Progenitor cell of endocrine pancreas (in vitro differentiated cells): ENCODE measurements at regions not wholly inside any gene's neighbourhood (a gene's known extent, or its start where the extent isn't known, plus 50 kb on each side); places are given as distances from the start of the nearest gene placed in this dataset.

Source experiments
- DNase-seq: peaks from one replicate; pipeline ENCODE4 v3.0.0; 2021; ENCODE audit warnings: low spot score; ENCODE audit not compliant: unreplicated experiment
- H3K27ac Mint-ChIP-seq: 2 replicates; pipeline ENCODE4 v1.8.0; 2021; ENCODE audit warnings: mild to moderate bottlenecking, moderate library complexity, mixed read lengths
- H3K27me3 Mint-ChIP-seq: 2 replicates; pipeline ENCODE4 v1.8.0; 2021; ENCODE audit warnings: mixed read lengths
- H3K36me3 Mint-ChIP-seq: 2 replicates; pipeline ENCODE4 v1.8.0; 2022; ENCODE audit warnings: mixed read lengths; ENCODE audit not compliant: insufficient read depth
- H3K4me1 Mint-ChIP-seq: 2 replicates; pipeline ENCODE4 v1.8.0; 2021; ENCODE audit warnings: low read depth, mixed read lengths
- H3K4me3 Mint-ChIP-seq: 2 replicates; pipeline ENCODE4 v1.8.0; 2021; ENCODE audit warnings: low read depth, mild to moderate bottlenecking, moderate library complexity, mixed read lengths
- H3K9me3 Mint-ChIP-seq: 2 replicates; pipeline ENCODE4 v1.8.0; 2021; ENCODE audit warnings: low read depth, mixed read lengths
- TF ChIP-seq, protein P1 (sequence below): fragments of 200-600 bp; sonication (generic); IDR thresholded peaks from one replicate; pipeline ENCODE4 v1.5.0; 2021; ENCODE audit warnings: antibody characterized with exemption, mild to moderate bottlenecking; ENCODE audit not compliant: unreplicated experiment

DNA sequence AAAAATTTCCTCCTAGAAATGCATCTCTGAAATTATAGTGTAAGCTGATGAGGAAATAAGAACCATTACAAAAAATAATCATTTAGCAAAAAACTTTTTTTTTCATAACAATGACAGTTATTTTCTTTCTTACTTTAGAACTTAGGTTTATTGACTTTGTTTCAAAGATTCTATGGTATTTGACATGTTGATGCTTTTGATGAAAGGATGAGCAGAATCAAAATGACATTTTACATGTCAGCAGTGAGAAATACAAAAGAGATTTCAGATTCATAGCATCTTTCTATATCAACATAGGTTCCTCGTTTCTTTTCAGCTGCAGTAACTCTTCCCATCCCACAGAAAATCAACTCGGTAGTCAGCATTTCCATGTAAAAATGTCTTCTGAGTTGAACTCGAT lies 1226.6 kb upstream of the C9orf72 start:
- no peaks in the 10 kb centered on the region for H3K36me3 Mint-ChIP-seq
- no peaks in the 10 kb centered on the region for H3K4me1 Mint-ChIP-seq
- no peak overlapping the region for H3K27ac Mint-ChIP-seq
- DNase-seq, result no peak
- TF ChIP-seq, protein P1, sequence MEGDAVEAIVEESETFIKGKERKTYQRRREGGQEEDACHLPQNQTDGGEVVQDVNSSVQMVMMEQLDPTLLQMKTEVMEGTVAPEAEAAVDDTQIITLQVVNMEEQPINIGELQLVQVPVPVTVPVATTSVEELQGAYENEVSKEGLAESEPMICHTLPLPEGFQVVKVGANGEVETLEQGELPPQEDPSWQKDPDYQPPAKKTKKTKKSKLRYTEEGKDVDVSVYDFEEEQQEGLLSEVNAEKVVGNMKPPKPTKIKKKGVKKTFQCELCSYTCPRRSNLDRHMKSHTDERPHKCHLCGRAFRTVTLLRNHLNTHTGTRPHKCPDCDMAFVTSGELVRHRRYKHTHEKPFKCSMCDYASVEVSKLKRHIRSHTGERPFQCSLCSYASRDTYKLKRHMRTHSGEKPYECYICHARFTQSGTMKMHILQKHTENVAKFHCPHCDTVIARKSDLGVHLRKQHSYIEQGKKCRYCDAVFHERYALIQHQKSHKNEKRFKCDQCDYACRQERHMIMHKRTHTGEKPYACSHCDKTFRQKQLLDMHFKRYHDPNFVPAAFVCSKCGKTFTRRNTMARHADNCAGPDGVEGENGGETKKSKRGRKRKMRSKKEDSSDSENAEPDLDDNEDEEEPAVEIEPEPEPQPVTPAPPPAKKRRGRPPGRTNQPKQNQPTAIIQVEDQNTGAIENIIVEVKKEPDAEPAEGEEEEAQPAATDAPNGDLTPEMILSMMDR, result no peak
- no peaks in the 10 kb centered on the region for H3K27me3 Mint-ChIP-seq
- no peaks in the 10 kb centered on the region for H3K9me3 Mint-ChIP-seq
- no peak overlapping the region for H3K4me3 Mint-ChIP-seq

GRCh38 chr9:28801144-28801799 lies 1228.0 kb upstream of the C9orf72 start:
- no peaks in the 10 kb centered on the region for H3K9me3 Mint-ChIP-seq
- TF ChIP-seq, protein P1, result no peak
- no peak overlapping the region for H3K4me3 Mint-ChIP-seq
- DNase-seq, result no peak
- no peaks in the 10 kb centered on the region for H3K36me3 Mint-ChIP-seq
- no peaks in the 10 kb centered on the region for H3K27me3 Mint-ChIP-seq
- H3K4me1 Mint-ChIP-seq, result no peaks in the 10 kb centered on the region
- H3K27ac Mint-ChIP-seq, result no peak overlapping the region

- TF ChIP-seq, protein P1, result no peak
- Mint-ChIP-seq H3K4me1 (no peaks in the 10 kb centered on the region), H3K9me3 (no peaks in the 10 kb centered on the region), H3K27me3 (no peaks in the 10 kb centered on the region), H3K36me3 (no peaks in the 10 kb centered on the region), H3K27ac (no peak overlapping the region), H3K4me3 (no peak overlapping the region)
- no peak for DNase-seq
Observed at GRCh38 chr9:28805197-28805596, 1231.9 kb upstream of the C9orf72 start.

DNA sequence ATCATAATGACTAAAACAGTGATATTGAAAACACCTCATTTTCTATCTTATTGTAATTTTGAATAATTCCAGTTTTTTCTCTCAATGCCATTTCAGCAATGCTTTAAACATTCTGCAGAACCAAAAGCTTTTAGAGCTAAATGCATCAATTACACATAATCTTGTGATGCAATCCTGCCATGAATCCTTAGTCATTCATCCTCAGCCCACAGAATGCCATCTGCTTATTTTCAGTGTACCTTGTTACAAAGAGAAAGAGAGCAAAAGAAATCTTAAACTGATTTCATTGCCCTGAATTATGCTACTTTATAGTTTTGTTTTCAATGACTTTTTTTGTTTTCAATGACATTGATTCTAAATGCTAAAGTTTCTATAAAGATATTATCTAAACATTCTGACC lies 1234.8 kb upstream of the C9orf72 start:
- Mint-ChIP-seq H3K36me3 (no peaks in the 10 kb centered on the region), H3K27me3 (no peaks in the 10 kb centered on the region)
- DNase-seq, result no peak

GRCh38 chr9:28810388-28811075 lies 1237.3 kb upstream of the C9orf72 start:
- no peaks in the 10 kb centered on the region for H3K36me3 Mint-ChIP-seq
- H3K4me3 Mint-ChIP-seq, result no peak overlapping the region
- TF ChIP-seq, protein P1, result no peak
- no peaks in the 10 kb centered on the region for H3K9me3 Mint-ChIP-seq
- H3K4me1 Mint-ChIP-seq, result no peaks in the 10 kb centered on the region
- H3K27ac Mint-ChIP-seq, result no peak overlapping the region
- DNase-seq, result no peak
- no peaks in the 10 kb centered on the region for H3K27me3 Mint-ChIP-seq

More for the DNA sequence above, 1234.8 kb upstream of the C9orf72 start:
- H3K4me3 Mint-ChIP-seq, result no peak overlapping the region
- no peaks in the 10 kb centered on the region for H3K4me1 Mint-ChIP-seq
- no peaks in the 10 kb centered on the region for H3K9me3 Mint-ChIP-seq
- no peak overlapping the region for H3K27ac Mint-ChIP-seq
- TF ChIP-seq, protein P1, result no peak
